SK-N-SH treated with all-trans-retinoic acid at 6 μM for 48 hours (cell line): ENCODE measurements at regions not wholly inside any gene's neighbourhood (a gene's known extent, or its start where the extent isn't known, plus 50 kb on each side); places are given as distances from the start of the nearest gene placed in this dataset.

ENCODE experiments used
- ATAC-seq: fragments of 200-7000 bp; cut with Tn5 transposase; 3 replicates; pipeline ENCODE4 v1.9.1; 2020; ENCODE audit warnings: mild to moderate bottlenecking, moderate library complexity
- ARNTL ChIP-seq: fragments of 450-650 bp; formaldehyde crosslinking; IDR thresholded peaks from 2 replicates; pipeline ENCODE4 v1.5.0; 2020; ENCODE audit warnings: low read depth, mild to moderate bottlenecking, moderate library complexity, borderline replicate concordance
- BACH2 ChIP-seq: fragments of 250-450 bp; sonication (Bioruptor Pico); IDR thresholded peaks from 2 replicates; pipeline ENCODE4 v1.9.0; 2021; ENCODE audit warnings: mild to moderate bottlenecking, borderline replicate concordance
- CREB5 ChIP-seq: fragments of 250-450 bp; sonication (Bioruptor Pico); IDR thresholded peaks from 2 replicates; pipeline ENCODE4 v1.5.1; 2020; ENCODE audit warnings: low read depth, mild to moderate bottlenecking, moderate library complexity
- CSDC2 ChIP-seq: fragments of 250-450 bp; sonication (Bioruptor Pico); IDR thresholded peaks from 2 replicates; pipeline ENCODE4 v1.5.0; 2020; ENCODE audit warnings: mild to moderate bottlenecking, moderate library complexity
- CSRNP3 ChIP-seq: fragments of 250-450 bp; sonication (Bioruptor Pico); IDR thresholded peaks from 2 replicates; pipeline ENCODE4 v1.5.1; 2021; ENCODE audit warnings: mild to moderate bottlenecking, moderate library complexity
- GLIS3 ChIP-seq: fragments of 250-450 bp; sonication (Bioruptor Pico); IDR thresholded peaks from 2 replicates; pipeline ENCODE4 v1.5.0; 2020; ENCODE audit warnings: mild to moderate bottlenecking, moderate library complexity
- PATZ1 ChIP-seq: fragments of 250-450 bp; sonication (Bioruptor Pico); IDR thresholded peaks from 2 replicates; pipeline ENCODE4 v1.8.0; 2020; ENCODE audit warnings: mild to moderate bottlenecking, moderate library complexity, borderline replicate concordance
- PPARA ChIP-seq: fragments of 250-450 bp; sonication (Bioruptor Pico); IDR thresholded peaks from 2 replicates; pipeline ENCODE4 v1.5.0; 2020; ENCODE audit warnings: mild to moderate bottlenecking, borderline replicate concordance
- SNAI2 ChIP-seq: fragments of 250-450 bp; sonication (Bioruptor Pico); IDR thresholded peaks from 2 replicates; pipeline ENCODE4 v1.5.0; 2020; ENCODE audit warnings: mild to moderate bottlenecking, moderate library complexity
- TCF4 ChIP-seq: fragments of 250-450 bp; sonication (Bioruptor Pico); IDR thresholded peaks from 2 replicates; pipeline ENCODE4 v1.8.0; 2021; ENCODE audit warnings: mild to moderate bottlenecking, moderate library complexity, borderline replicate concordance
- TOX ChIP-seq: fragments of 250-450 bp; sonication (Bioruptor Pico); IDR thresholded peaks from 2 replicates; pipeline ENCODE4 v1.8.0; 2021; ENCODE audit warnings: mild to moderate bottlenecking, moderate library complexity, borderline replicate concordance
- TSHZ2 ChIP-seq: fragments of 250-450 bp; sonication (Bioruptor Pico); IDR thresholded peaks from 2 replicates; pipeline ENCODE4 v1.5.0; 2020; ENCODE audit warnings: mild to moderate bottlenecking, moderate library complexity
- ZC3H10 ChIP-seq: fragments of 250-450 bp; sonication (Bioruptor Pico); IDR thresholded peaks from 2 replicates; pipeline ENCODE4 v1.5.1; 2021; ENCODE audit warnings: mild to moderate bottlenecking, moderate library complexity
- ZFP3 ChIP-seq: fragments of 250-450 bp; sonication (Bioruptor Pico); IDR thresholded peaks from 2 replicates; pipeline ENCODE4 v1.5.0; 2020; ENCODE audit warnings: mild to moderate bottlenecking, moderate library complexity
- ZFP30 ChIP-seq: fragments of 450-650 bp; formaldehyde crosslinking; IDR thresholded peaks from 2 replicates; pipeline ENCODE4 v1.5.0; 2022; ENCODE audit warnings: mild to moderate bottlenecking, moderate library complexity
- ZNF565 ChIP-seq: fragments of 450-650 bp; formaldehyde crosslinking; conservative IDR thresholded peaks from 2 replicates; pipeline ENCODE4 v1.5.0; 2020; ENCODE audit warnings: low read depth, mild to moderate bottlenecking, moderate library complexity
- ZNF70 ChIP-seq: fragments of 450-650 bp; formaldehyde crosslinking; IDR thresholded peaks from 2 replicates; pipeline ENCODE4 v1.5.0; 2020; ENCODE audit warnings: mild to moderate bottlenecking, moderate library complexity
- ZNF8 ChIP-seq: fragments of 450-650 bp; formaldehyde crosslinking; IDR thresholded peaks from 2 replicates; pipeline ENCODE4 v1.5.0; 2020; ENCODE audit warnings: mild to moderate bottlenecking, moderate library complexity

DNA sequence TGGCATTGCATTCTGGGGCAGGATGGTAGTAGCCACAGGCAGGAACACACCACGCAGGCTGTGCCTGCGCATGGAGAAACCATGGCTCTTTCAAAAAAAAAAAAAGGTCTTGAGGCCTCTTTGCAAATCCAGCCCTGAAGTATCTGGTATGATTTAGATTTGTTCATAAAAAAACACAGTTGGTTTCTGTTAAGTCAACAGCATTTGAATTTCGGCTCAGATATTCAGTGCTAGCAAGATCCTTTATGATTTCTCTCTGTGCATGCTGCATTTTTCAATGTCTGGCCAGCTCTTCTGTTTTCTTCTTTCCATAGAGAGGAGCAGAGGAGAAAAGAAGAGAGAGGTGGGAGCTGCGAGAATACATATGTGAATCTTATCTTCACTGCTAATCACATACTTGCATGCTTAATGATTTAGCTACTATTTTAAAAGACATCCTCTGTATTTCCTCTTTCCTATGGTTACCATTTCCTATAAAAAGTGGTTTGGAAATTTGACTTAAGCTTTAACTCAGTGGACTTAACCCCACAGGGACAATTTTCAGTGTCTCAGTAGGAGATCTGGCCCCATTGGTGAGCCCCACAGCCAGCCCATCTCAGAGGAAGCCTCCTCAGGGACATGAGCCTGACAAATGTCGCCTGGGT lies 214.3 kb upstream of the APCDD1 start (continued):
- TF ChIP-seq CSRNP3 (CRISPR knock-in tag) (no peak), PPARA (CRISPR knock-in tag) (no peak), CSDC2 (no peak), CREB5 (CRISPR knock-in tag) (no peak), TCF4 (CRISPR knock-in tag) (no peak), ARNTL (CRISPR knock-in tag) (no peak), ZNF565 (CRISPR knock-in tag) (no peak), ZFP3 (CRISPR knock-in tag) (no peak), BACH2 (CRISPR knock-in tag) (no peak), SNAI2 (CRISPR knock-in tag) (no peak), ZC3H10 (CRISPR knock-in tag) (no peak), GLIS3 (CRISPR knock-in tag) (no peak), PATZ1 (CRISPR knock-in tag) (no peak)

DNA sequence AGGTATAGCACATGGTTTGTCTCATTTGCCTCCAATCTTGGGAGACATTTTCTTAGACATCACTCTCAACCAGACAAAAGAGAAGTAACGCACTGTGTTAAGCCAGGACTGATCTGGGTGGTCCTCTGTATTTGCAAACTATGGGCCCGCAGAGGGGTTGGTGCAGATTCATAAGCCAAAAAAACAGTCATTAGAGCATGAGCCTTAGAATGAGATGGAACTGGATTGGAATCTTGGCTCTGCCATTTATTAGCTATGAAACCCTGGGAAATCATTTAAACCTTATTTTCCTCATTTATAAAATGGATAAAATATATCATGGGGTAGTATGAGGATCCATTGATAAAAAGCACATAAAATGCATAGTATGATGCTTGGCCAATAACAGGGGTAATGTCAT lies 213.5 kb upstream of the APCDD1 start:
- TF ChIP-seq CSDC2: no peak
- no peak for TF ChIP-seq CSRNP3 (CRISPR knock-in tag)
- TF ChIP-seq ARNTL (CRISPR knock-in tag): no peak
- TF ChIP-seq ZC3H10 (CRISPR knock-in tag): no peak
- TF ChIP-seq ZFP30 (CRISPR knock-in tag): no peak
- no peak for TF ChIP-seq TSHZ2
- TF ChIP-seq TCF4 (CRISPR knock-in tag): no peak
- TF ChIP-seq ZNF70 (CRISPR knock-in tag): no peak
- TF ChIP-seq ZNF565 (CRISPR knock-in tag): no peak
- TF ChIP-seq PATZ1 (CRISPR knock-in tag): no peak
- no peak for TF ChIP-seq BACH2 (CRISPR knock-in tag)
- TF ChIP-seq ZNF8: no peak
- no peak for TF ChIP-seq ZFP3 (CRISPR knock-in tag)
- no peak for TF ChIP-seq TOX (CRISPR knock-in tag)
- no peak for TF ChIP-seq SNAI2 (CRISPR knock-in tag)
- no peak for ATAC-seq
